ENCODE measurements at regions not wholly inside any gene's neighbourhood (a gene's known extent, or its start where the extent isn't known, plus 50 kb on each side); places are given as distances from the start of the nearest gene placed in this dataset.

- Histone ChIP-seq H3K9ac (replicated peaks; ENCODE audit: extremely low read depth, insufficient read depth, low read length) (no peak overlapping the region), H3K27ac (ENCODE audit: insufficient read depth, low read depth, low read length) (no peak overlapping the region), H3K4me2 (ENCODE audit: insufficient read depth, low read length) (no peak overlapping the region), H3K4me3 (replicated peaks in 1 of 3; ENCODE audit: insufficient read depth in 1 of 3, low read depth in 1 of 3, low read length in 3 of 3) (no peak overlapping the region), H3K79me2 (ENCODE audit: control insufficient read depth, insufficient read depth, low read length) (no peaks in the 10 kb centered on the region), H3K9me1 (replicated peaks; ENCODE audit: control insufficient read depth, extremely low read depth, insufficient read depth, low read length) (no peaks in the 10 kb centered on the region), H3K27me3 (ENCODE audit: control insufficient read depth in 2 of 2, insufficient read depth in 2 of 2, low read length in 2 of 2) (no peaks in the 10 kb centered on the region), H3K9me3 (replicated peaks; ENCODE audit: control insufficient read depth, insufficient read depth, low read length) (no peaks in the 10 kb centered on the region), H3K4me1 (ENCODE audit: control insufficient read depth, extremely low read depth, insufficient read depth, low read length) (no peaks in the 10 kb centered on the region), H3K36me3 (ENCODE audit: control insufficient read depth in 2 of 2, extremely low read depth in 1 of 2, insufficient read depth in 2 of 2, low read length in 2 of 2) (no peaks in the 10 kb centered on the region), H2AFZ (ENCODE audit: low read depth, low read length) (no peak overlapping the region), H4K20me1 (replicated peaks; ENCODE audit: control insufficient read depth, extremely low read depth, insufficient read depth, low read length) (no peaks in the 10 kb centered on the region)
- no peak for FAIRE-seq
- POLR2A ChIA-PET, result no interaction called here
- dilution Hi-C loops (cut with MboI; ENCODE audit: extremely low pct_ligation_motif_present, low sequenced_read_pairs) (no loop called here), intact Hi-C loops (cut with micrococcal nuclease) (no loop called here)
- DNase-seq (ENCODE audit: low read depth, low spot score), result no peak
- CTCF ChIA-PET, result no interaction called here
- no TSS peak for BruUV-seq (replicated peaks)
- TF ChIP-seq POLR2AphosphoS5 (IDR thresholded peaks at IDR 0.05; ENCODE audit: insufficient read depth, low read depth, low read length), result no peak
- no peak for TF ChIP-seq JUN (IDR thresholded peaks at IDR 0.05; ENCODE audit: borderline replicate concordance, insufficient read depth, insufficient read length, low read depth)
- no peak for TF ChIP-seq GATA2 (IDR thresholded peaks at IDR 0.05; ENCODE audit: insufficient read depth, insufficient read length, low read depth, low read length)
- no peak for TF ChIP-seq MAX (IDR thresholded peaks at IDR 0.05; ENCODE audit: insufficient read depth, insufficient read length)
- TF ChIP-seq CTCF (IDR thresholded peaks at IDR 0.05; ENCODE audit: extremely low read depth in 1 of 2, insufficient read depth in 1 of 2, low read depth in 1 of 2, low read length in 2 of 2), result no peak
- TF ChIP-seq FOS (IDR thresholded peaks at IDR 0.05; ENCODE audit: borderline replicate concordance, insufficient read depth, low read length), result no peak
- no peak for TF ChIP-seq POLR2A (IDR thresholded peaks at IDR 0.05; ENCODE audit: low read depth, low read length)
- TF ChIP-seq MYC (IDR thresholded peaks at IDR 0.05; ENCODE audit: low read depth, low read length), result no peak
- no peak for TF ChIP-seq EZH2 (IDR thresholded peaks at IDR 0.05; ENCODE audit: borderline replicate concordance, low read depth, low read length, severe bottlenecking)
Measured at GRCh38 chr9:129397335-129397734, 219.3 kb upstream of the IER5L start.

Measured in endothelial cell of umbilical vein (primary cell).